Activated CD8-positive, alpha-beta T cell treated with anti-CD3 and anti-CD28 coated beads, Interleukin-2, amount 10 ng/mL, durations not matched to agents 7 days and 5 days (primary cell): ENCODE measurements at regions not wholly inside any gene's neighbourhood (a gene's known extent, or its start where the extent isn't known, plus 50 kb on each side); places are given as distances from the start of the nearest gene placed in this dataset.
"Not testable (repeated sequence)": the region's sequence is repeated elsewhere in the genome, so short reads cannot be mapped to it uniquely, and the experiment has no call there.

Experiments used
- ATAC-seq: fragments of 150-1000 bp; cut with Tn5 transposase; one replicate; pipeline ENCODE4 v1.10.0; 2021; ENCODE audit warnings: moderate library complexity
- CTCF ChIA-PET: fragments of 350-600 bp; sonication (Branson Sonifier 250); formaldehyde crosslinking; loops from one replicate; lab custom pipeline; 2021; ENCODE audit warnings: antibody characterized with exemption; lab: Charles Lee
- POLR2A ChIA-PET: fragments of 350-600 bp; sonication (Branson Sonifier 250); formaldehyde crosslinking; loops from one replicate; lab custom pipeline; 2021; ENCODE audit warnings: antibody characterized with exemption; lab: Charles Lee
- DNase-seq: peaks from one replicate; pipeline ENCODE4 v3.0.0-alpha.2; 2020
- H3K27ac Mint-ChIP-seq: one replicate; pipeline ENCODE4 v1.8.0; 2021; ENCODE audit warnings: mild to moderate bottlenecking, mixed read lengths
- H3K27me3 Mint-ChIP-seq: one replicate; pipeline ENCODE4 v1.8.0; 2021; ENCODE audit warnings: low read depth, mixed read lengths
- H3K36me3 Mint-ChIP-seq: one replicate; pipeline ENCODE4 v1.8.0; 2021; ENCODE audit warnings: low read depth, mixed read lengths
- H3K4me1 Mint-ChIP-seq: one replicate; pipeline ENCODE4 v1.8.0; 2021; ENCODE audit warnings: low read depth, mixed read lengths
- H3K4me3 Mint-ChIP-seq: one replicate; pipeline ENCODE4 v1.8.0; 2021; ENCODE audit warnings: mild to moderate bottlenecking, mixed read lengths
- H3K9me3 Mint-ChIP-seq: one replicate; pipeline ENCODE4 v1.8.0; 2022; ENCODE audit warnings: mixed read lengths; ENCODE audit not compliant: insufficient read depth

- ChIA-PET CTCF (no interaction called here), POLR2A (no interaction called here)
- Mint-ChIP-seq H3K27ac (no peak overlapping the region), H3K36me3 (no peaks in the 10 kb centered on the region), H3K4me1 (no peaks in the 10 kb centered on the region), H3K9me3 (peaks cover 10% of the 10 kb centered on the region), H3K27me3 (no peaks in the 10 kb centered on the region), H3K4me3 (no peak overlapping the region)
- ATAC-seq: no peak
- no peak for DNase-seq
Observed at GRCh38 chr6:9851541-9852380, 563.1 kb downstream of the TFAP2A start.

GRCh38 chr6:9851006-9851405 lies 563.9 kb downstream of the TFAP2A start:
- ChIA-PET CTCF (no interaction called here), POLR2A (no interaction called here)
- DNase-seq: no peak
- Mint-ChIP-seq H3K27ac (no peak overlapping the region), H3K4me3 (no peak overlapping the region), H3K4me1 (no peaks in the 10 kb centered on the region), H3K36me3 (no peaks in the 10 kb centered on the region), H3K9me3 (peaks cover 12% of the 10 kb centered on the region), H3K27me3 (no peaks in the 10 kb centered on the region)
- ATAC-seq: no peak

GRCh38 chr6:9848094-9848493 lies 566.8 kb downstream of the TFAP2A start:
- H3K4me1 Mint-ChIP-seq: no peaks in the 10 kb centered on the region
- ATAC-seq (no peak), DNase-seq (no peak)
- ChIA-PET POLR2A (no interaction called here), CTCF (no interaction called here)
- H3K9me3 Mint-ChIP-seq: peaks cover 4% of the 10 kb centered on the region
- H3K4me3 Mint-ChIP-seq: no peak overlapping the region
- no peak overlapping the region for H3K27ac Mint-ChIP-seq
- no peaks in the 10 kb centered on the region for H3K36me3 Mint-ChIP-seq
- no peaks in the 10 kb centered on the region for H3K27me3 Mint-ChIP-seq

GRCh38 chr6:9841886-9842725 lies 572.8 kb downstream of the TFAP2A start:
- ATAC-seq (no peak), DNase-seq (no peak)
- Mint-ChIP-seq H3K27ac (no peak overlapping the region), H3K4me3 (no peak overlapping the region), H3K9me3 (peaks cover 9% of the 10 kb centered on the region), H3K36me3 (no peaks in the 10 kb centered on the region), H3K27me3 (no peaks in the 10 kb centered on the region), H3K4me1 (no peaks in the 10 kb centered on the region)
- ChIA-PET CTCF (no interaction called here), POLR2A (no interaction called here)

- DNase-seq (no peak), ATAC-seq (no peak)
- H3K4me1 Mint-ChIP-seq: no peaks in the 10 kb centered on the region
- H3K4me3 Mint-ChIP-seq: no peak overlapping the region
- ChIA-PET POLR2A (no interaction called here), CTCF (no interaction called here)
- H3K27ac Mint-ChIP-seq: no peak overlapping the region
- no peaks in the 10 kb centered on the region for H3K36me3 Mint-ChIP-seq
- no peaks in the 10 kb centered on the region for H3K27me3 Mint-ChIP-seq
- H3K9me3 Mint-ChIP-seq: no peaks in the 10 kb centered on the region
Observed at GRCh38 chr6:9834233-9834632, 580.6 kb downstream of the TFAP2A start.

GRCh38 chr6:9831783-9832182 lies 583.1 kb downstream of the TFAP2A start:
- Mint-ChIP-seq H3K4me1 (no peaks in the 10 kb centered on the region), H3K36me3 (no peaks in the 10 kb centered on the region), H3K4me3 (no peak overlapping the region), H3K9me3 (no peaks in the 10 kb centered on the region), H3K27me3 (no peaks in the 10 kb centered on the region), H3K27ac (no peak overlapping the region)
- no peak for DNase-seq
- ATAC-seq: no peak
- POLR2A ChIA-PET: no interaction called here
- CTCF ChIA-PET: no interaction called here

GRCh38 chr6:9830808-9831207 lies 584.1 kb downstream of the TFAP2A start:
- Mint-ChIP-seq H3K27me3 (no peaks in the 10 kb centered on the region), H3K4me1 (no peaks in the 10 kb centered on the region), H3K9me3 (no peaks in the 10 kb centered on the region), H3K36me3 (no peaks in the 10 kb centered on the region), H3K27ac (no peak overlapping the region), H3K4me3 (no peak overlapping the region)
- ATAC-seq (no peak), DNase-seq (no peak)
- ChIA-PET CTCF (no interaction called here), POLR2A (no interaction called here)

GRCh38 chr6:9825526-9825925 lies 589.3 kb downstream of the TFAP2A start:
- H3K27me3 Mint-ChIP-seq: no peaks in the 10 kb centered on the region
- no peak overlapping the region for H3K27ac Mint-ChIP-seq
- ChIA-PET CTCF (no interaction called here), POLR2A (no interaction called here)
- no peaks in the 10 kb centered on the region for H3K4me1 Mint-ChIP-seq
- no peaks in the 10 kb centered on the region for H3K9me3 Mint-ChIP-seq
- DNase-seq: no peak
- no peak overlapping the region for H3K4me3 Mint-ChIP-seq
- no peak for ATAC-seq
- no peaks in the 10 kb centered on the region for H3K36me3 Mint-ChIP-seq

- POLR2A ChIA-PET, H3K4me3 Mint-ChIP-seq, H3K27me3 Mint-ChIP-seq, H3K36me3 Mint-ChIP-seq, DNase-seq, CTCF ChIA-PET, H3K4me1 Mint-ChIP-seq, H3K27ac Mint-ChIP-seq, ATAC-seq, H3K9me3 Mint-ChIP-seq: not testable (repeated sequence)
Observed at GRCh38 chr6:9810727-9811126, 604.1 kb downstream of the TFAP2A start.

- H3K36me3 Mint-ChIP-seq: no peaks in the 10 kb centered on the region
- no peak for DNase-seq
- no peaks in the 10 kb centered on the region for H3K4me1 Mint-ChIP-seq
- POLR2A ChIA-PET: no interaction called here
- H3K27me3 Mint-ChIP-seq: no peaks in the 10 kb centered on the region
- no peaks in the 10 kb centered on the region for H3K9me3 Mint-ChIP-seq
- no peak overlapping the region for H3K4me3 Mint-ChIP-seq
- H3K27ac Mint-ChIP-seq: no peak overlapping the region
- CTCF ChIA-PET: no interaction called here
- no peak for ATAC-seq
Observed at GRCh38 chr6:9810286-9810685, 604.6 kb downstream of the TFAP2A start.

GRCh38 chr6:9806195-9806594 lies 608.7 kb downstream of the TFAP2A start:
- no peak overlapping the region for H3K4me3 Mint-ChIP-seq
- no peak overlapping the region for H3K27ac Mint-ChIP-seq
- H3K27me3 Mint-ChIP-seq: no peaks in the 10 kb centered on the region
- no peaks in the 10 kb centered on the region for H3K4me1 Mint-ChIP-seq
- DNase-seq: no peak
- CTCF ChIA-PET: no interaction called here
- no peaks in the 10 kb centered on the region for H3K9me3 Mint-ChIP-seq
- POLR2A ChIA-PET: no interaction called here
- ATAC-seq: no peak
- no peaks in the 10 kb centered on the region for H3K36me3 Mint-ChIP-seq

GRCh38 chr6:9801249-9801754 lies 613.6 kb downstream of the TFAP2A start:
- Mint-ChIP-seq H3K27me3 (no peaks in the 10 kb centered on the region), H3K36me3 (no peaks in the 10 kb centered on the region), H3K9me3 (no peaks in the 10 kb centered on the region), H3K4me3 (no peak overlapping the region), H3K27ac (no peak overlapping the region), H3K4me1 (no peaks in the 10 kb centered on the region)
- POLR2A ChIA-PET: no interaction called here
- CTCF ChIA-PET: no interaction called here
- DNase-seq (no peak), ATAC-seq (no peak)
